ENCODE measurements at regions not wholly inside any gene's neighbourhood (a gene's known extent, or its start where the extent isn't known, plus 50 kb on each side); places are given as distances from the start of the nearest gene placed in this dataset.
"Not testable (repeated sequence)": the region's sequence is repeated elsewhere in the genome, so short reads cannot be mapped to it uniquely, and the experiment has no call there.

DNA sequence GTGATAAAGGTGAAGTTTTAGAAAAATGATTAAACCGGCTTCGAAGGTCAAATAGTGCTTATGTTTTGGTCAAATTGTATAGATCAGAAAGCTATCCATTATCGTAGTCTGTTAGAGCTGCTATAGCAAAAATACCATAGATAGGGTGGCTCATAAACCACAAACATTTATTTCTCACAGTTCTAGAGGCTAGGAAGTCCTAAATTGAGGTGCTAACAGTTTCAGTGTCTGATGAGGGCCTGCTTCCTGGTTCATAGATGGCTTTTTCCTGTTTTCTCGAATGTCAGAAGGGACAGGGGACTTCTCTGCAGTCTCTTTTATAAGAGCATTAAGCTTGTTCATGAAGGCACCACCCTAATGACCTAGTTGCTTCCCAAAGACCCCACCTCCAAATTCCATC lies 186.6 kb upstream of the ERBB4 start:
- Histone ChIP-seq H3K9me3 (no peaks in the 10 kb centered on the region), H3K27ac (no peak overlapping the region), H3K4me3 (no peak overlapping the region), H3K4me1 (no peaks in the 10 kb centered on the region), H3K27me3 (no peaks in the 10 kb centered on the region), H3K36me3 (no peaks in the 10 kb centered on the region)
- TF ChIP-seq POLR2A (IDR thresholded peaks at IDR 0.05) (no peak), CTCF (IDR thresholded peaks at IDR 0.05) (no peak)
- intact Hi-C loops (cut with DNase I; ENCODE audit: low total_unique reads) = no loop called here
- DNase-seq = no peak

DNA sequence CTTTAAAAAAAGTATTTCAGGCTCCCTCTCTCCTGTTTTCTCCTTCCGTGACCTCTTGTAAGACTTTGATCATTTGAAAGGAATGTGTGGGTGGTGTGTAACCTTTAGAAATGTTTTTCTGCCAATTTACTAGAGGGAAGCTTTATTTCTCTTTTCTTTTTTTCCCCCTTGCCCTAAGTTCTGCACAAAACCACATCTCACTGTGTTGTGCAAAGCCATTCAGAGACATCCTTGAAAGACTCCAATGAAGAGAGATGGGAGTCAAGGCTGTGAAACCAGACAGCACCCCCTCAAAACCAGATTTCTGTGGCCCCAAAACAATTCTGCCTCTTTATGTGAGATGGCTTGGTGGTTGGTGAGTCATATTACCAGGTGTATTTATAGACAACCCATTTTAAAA lies 184.6 kb upstream of the ERBB4 start:
- intact Hi-C loops (cut with DNase I; ENCODE audit: low total_unique reads) = no loop called here
- no peak overlapping the region for H3K4me3 ChIP-seq
- H3K4me1 ChIP-seq = no peaks in the 10 kb centered on the region
- no peak for TF ChIP-seq CTCF (IDR thresholded peaks at IDR 0.05)
- TF ChIP-seq POLR2A (IDR thresholded peaks at IDR 0.05) = no peak
- no peaks in the 10 kb centered on the region for H3K36me3 ChIP-seq
- no peaks in the 10 kb centered on the region for H3K27me3 ChIP-seq
- DNase-seq = no peak
- no peaks in the 10 kb centered on the region for H3K9me3 ChIP-seq
- no peak overlapping the region for H3K27ac ChIP-seq

- no peak overlapping the region for H3K27ac ChIP-seq
- H3K4me1 ChIP-seq = no peaks in the 10 kb centered on the region
- DNase-seq = no peak
- TF ChIP-seq POLR2A (IDR thresholded peaks at IDR 0.05) = no peak
- no peak for TF ChIP-seq CTCF (IDR thresholded peaks at IDR 0.05)
- H3K4me3 ChIP-seq = no peak overlapping the region
- intact Hi-C loops (cut with DNase I; ENCODE audit: low total_unique reads) = no loop called here
- no peaks in the 10 kb centered on the region for H3K27me3 ChIP-seq
- no peaks in the 10 kb centered on the region for H3K36me3 ChIP-seq
- H3K9me3 ChIP-seq = no peaks in the 10 kb centered on the region
Measured at GRCh38 chr2:212722046-212722445, 183.4 kb upstream of the ERBB4 start.

DNA sequence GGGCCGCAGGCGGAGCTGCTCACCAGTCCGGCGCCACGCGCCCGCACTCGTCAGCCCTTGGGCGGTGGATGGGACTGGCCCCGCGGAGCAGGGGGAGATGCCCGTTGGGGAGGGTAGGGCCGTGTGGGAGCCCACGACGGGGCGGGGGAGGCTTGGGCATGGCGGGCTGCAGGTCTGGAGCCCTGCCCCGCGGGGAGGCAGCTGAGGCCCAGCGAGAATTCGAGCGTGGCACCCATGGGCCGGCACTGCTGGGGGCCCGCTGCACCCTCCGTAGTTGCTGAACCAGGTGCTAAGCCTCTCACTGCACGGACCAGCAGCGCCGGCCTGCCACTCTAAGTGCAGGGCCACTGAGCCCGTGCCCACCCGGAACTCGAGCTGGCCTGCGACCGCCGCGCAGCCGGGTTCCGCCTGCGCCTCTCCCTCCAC lies 182.4 kb upstream of the ERBB4 start:
- no peak overlapping the region for H3K27ac ChIP-seq
- no peaks in the 10 kb centered on the region for H3K4me1 ChIP-seq
- intact Hi-C loops (cut with DNase I; ENCODE audit: low total_unique reads) = no loop called here
- no peaks in the 10 kb centered on the region for H3K36me3 ChIP-seq
- no peak overlapping the region for H3K4me3 ChIP-seq
- no peak for TF ChIP-seq CTCF (IDR thresholded peaks at IDR 0.05)
- TF ChIP-seq POLR2A (IDR thresholded peaks at IDR 0.05) = no peak
- H3K9me3 ChIP-seq = no peaks in the 10 kb centered on the region
- no peaks in the 10 kb centered on the region for H3K27me3 ChIP-seq
- no peak for DNase-seq

DNA sequence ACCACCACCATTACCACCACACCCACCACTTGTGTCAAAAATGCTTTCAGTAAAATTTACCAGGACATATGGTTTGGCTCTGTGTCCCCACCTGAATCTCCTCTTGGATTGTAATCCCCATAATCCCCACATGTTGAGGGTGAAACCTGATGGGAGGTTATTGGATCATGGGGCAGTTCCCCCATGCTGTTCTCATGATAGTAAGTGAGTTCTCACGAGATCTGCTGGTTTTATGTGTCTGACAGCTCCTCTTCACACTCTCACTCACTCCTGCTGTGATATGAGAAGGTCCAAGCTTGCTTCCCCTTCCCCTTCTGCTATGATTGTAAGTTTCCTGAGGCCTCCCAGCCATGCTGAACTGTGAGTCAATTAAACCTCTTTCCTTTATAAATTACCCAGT lies 176.8 kb upstream of the ERBB4 start:
- H3K4me3 ChIP-seq; H3K9me3 ChIP-seq; H3K27me3 ChIP-seq; H3K36me3 ChIP-seq; DNase-seq; intact Hi-C loops (cut with DNase I; ENCODE audit: low total_unique reads); H3K4me1 ChIP-seq; H3K27ac ChIP-seq: not testable (repeated sequence)

DNA sequence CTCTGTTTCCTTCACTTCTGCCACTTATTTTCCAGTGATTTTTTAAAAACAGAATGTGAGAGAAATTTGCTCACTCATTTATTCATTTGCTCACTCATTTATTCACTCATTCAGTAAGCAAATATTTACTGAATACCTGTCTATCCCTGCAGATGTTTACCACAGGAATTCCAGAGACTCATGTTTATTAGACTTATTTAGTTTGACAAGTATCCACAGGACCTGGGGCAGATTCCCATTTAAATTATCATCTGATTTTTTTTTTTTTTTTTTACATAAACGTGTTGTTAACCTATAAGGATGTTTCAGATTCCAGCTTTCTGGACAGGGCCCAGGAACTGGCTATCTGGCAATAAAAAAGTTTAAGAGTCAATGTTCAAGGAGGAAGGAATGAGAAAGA lies 175.1 kb upstream of the ERBB4 start:
- no peaks in the 10 kb centered on the region for H3K9me3 ChIP-seq
- no peaks in the 10 kb centered on the region for H3K27me3 ChIP-seq
- no peaks in the 10 kb centered on the region for H3K36me3 ChIP-seq
- intact Hi-C loops (cut with DNase I; ENCODE audit: low total_unique reads) = no loop called here
- H3K27ac ChIP-seq = no peak overlapping the region
- no peaks in the 10 kb centered on the region for H3K4me1 ChIP-seq
- H3K4me3 ChIP-seq = no peak overlapping the region
- DNase-seq = no peak
- no peak for TF ChIP-seq CTCF (IDR thresholded peaks at IDR 0.05)
- no peak for TF ChIP-seq POLR2A (IDR thresholded peaks at IDR 0.05)
